GM18519 (cell line): ENCODE measurements at regions not wholly inside any gene's neighbourhood (a gene's known extent, or its start where the extent isn't known, plus 50 kb on each side); places are given as distances from the start of the nearest gene placed in this dataset.

Experiments used
- ATAC-seq: cut with Tn5 transposase; IDR thresholded peaks from one replicate; pipeline ENCODE4 v1.9.1; 2021; ENCODE audit warnings: mild to moderate bottlenecking, moderate library complexity; ENCODE audit not compliant: unreplicated experiment, low FRiP score

DNA sequence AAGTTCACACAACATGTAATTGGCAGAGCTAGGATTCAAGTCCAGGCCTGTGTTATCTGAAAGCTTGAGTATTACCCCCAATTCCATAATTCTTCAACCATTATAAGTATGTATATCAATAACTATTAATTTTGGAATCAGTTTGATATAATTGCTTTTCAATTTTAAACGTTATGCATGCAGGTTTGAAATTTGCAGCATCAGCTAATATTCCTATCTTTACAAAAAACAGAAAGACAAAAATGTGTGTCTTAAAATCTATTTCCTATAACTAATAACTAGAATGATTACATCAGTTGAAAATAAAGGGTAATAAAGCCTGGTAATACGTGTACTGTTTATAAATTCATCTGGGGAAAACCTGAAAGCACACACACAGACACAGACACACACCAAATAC is 543.3 kb upstream of the PKDCC start:
- no peak for ATAC-seq

DNA sequence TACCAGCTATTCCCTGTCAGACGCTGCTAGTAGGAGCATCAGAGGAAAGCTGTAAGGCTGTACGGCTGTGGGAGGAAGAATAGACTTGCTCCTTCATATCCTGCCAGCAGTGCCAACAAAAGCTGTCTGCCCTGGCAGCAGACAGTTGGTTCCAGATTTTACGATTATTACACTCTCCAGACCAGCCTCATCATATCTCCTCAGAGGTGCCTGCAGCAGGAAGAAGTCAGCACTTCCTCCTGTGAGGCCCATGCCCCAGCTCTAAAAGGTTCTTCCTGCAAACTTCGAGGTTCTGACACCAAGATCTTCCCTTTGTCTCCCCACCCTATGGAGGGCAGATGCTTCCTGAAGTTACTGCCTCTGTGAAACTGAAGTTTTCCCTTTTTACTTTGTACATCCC is 537.7 kb upstream of the PKDCC start:
- ATAC-seq = no peak

DNA sequence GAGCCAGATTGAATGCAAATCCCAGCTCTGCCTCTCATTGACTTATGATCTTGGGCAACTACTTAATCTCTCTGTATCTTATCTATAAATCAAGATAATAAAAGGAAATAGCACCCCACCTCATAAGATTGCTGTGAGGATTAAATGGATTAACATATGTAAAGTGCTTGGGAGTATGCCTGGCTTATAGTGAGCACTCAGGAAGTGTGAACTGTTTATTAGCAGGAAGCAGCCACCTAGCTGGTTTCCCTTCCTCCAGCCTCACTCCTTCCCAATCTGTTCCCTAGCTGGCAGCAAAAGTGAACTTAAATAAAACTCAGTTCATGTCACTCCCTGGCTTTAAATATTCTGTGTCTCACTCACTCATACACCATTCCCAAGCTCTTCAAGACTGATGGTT is 526.6 kb upstream of the PKDCC start:
- no peak for ATAC-seq

GRCh38 chr2:41527525-41528323 is 520.1 kb upstream of the PKDCC start:
- ATAC-seq = no peak

GRCh38 chr2:41535575-41535974 is 512.2 kb upstream of the PKDCC start:
- no peak for ATAC-seq

- ATAC-seq = no peak
These were observed 507.4 kb upstream of the PKDCC start for GRCh38 chr2:41540272-41540998.

- no peak for ATAC-seq
These were observed 504.1 kb upstream of the PKDCC start for GRCh38 chr2:41543726-41544125.

DNA sequence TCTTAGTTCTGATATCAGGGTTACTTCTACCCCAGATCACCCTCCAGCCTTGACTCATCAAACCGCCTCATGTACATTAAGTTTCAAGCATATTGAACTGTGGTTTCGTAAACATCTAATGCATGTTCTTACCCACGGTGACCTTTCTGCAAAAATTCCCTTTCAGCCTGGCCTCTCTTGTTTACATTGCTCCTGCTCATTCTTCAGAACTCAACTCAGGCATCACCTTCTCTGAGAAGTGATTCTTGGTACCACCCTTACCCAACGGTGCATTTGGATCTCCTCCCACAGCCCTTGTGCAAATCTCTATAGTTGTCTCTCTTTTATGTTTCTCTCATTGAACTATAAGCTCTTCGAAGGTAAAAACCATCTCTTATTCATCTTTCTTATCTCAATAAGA is 503.1 kb upstream of the PKDCC start:
- ATAC-seq = no peak

- ATAC-seq = no peak
These were observed 501.8 kb upstream of the PKDCC start for GRCh38 chr2:41546031-41546430.

GRCh38 chr2:41568648-41569047 is 479.2 kb upstream of the PKDCC start:
- ATAC-seq = no peak

GRCh38 chr2:41572154-41572553 is 475.7 kb upstream of the PKDCC start:
- ATAC-seq = no peak

GRCh38 chr2:41576423-41576822 is 471.4 kb upstream of the PKDCC start:
- no peak for ATAC-seq

DNA sequence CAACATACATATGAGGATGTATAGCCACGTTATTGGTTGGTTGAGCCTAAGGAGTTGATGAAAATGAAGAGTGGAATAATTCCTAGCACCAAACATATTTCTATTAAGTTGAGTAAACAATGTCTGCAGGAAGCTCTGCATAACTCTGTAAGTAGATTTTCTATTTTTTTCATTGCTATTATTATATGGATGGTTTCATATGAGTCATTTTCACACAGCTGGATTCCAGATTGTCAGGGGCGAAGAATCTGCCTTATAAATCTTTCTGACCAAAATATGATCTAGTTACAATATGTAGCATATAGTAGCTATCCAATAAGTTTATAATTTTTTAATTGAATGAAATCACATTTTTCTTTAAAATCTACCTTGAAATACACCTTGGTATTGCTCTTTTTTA is 468.0 kb upstream of the PKDCC start:
- no peak for ATAC-seq

DNA sequence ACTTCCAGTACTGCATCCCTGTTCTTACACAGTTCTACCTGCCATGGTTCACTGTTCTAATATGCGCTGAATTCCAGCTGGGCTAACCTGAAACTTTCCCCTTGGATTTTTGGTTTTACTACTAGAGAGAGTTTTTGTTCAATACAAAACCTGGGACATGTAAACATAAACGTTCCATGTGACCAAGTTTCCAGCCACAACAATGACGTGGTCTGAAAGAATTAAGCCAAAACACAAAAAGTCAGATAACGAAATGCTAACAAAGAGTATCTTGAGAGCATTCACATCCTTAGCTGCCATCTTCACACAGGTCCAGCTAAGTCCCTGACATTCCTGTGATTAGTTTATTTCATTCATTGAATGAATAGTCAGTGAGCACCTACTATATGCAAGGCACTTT is 467.0 kb upstream of the PKDCC start:
- ATAC-seq = no peak

DNA sequence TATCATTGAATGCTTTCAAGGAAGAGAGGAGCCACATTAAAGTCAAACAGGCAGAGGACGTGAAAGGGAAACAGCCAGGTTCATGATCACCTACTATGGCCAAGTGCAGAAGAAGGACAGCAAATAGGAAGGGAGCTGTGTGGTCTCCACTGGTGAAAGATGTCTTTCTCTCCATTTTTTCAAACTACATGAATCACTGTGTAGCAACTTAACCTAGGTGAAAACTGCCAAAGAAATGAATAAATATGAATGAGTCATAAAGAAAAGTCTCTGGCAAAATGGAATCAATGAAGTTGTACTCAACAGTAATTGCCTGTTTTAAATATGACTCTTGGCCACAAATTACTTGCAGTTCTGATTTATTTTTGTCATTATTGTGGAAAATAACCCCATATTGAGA is 452.6 kb upstream of the PKDCC start:
- ATAC-seq = no peak

- ATAC-seq = no peak
These were observed 450.1 kb upstream of the PKDCC start for GRCh38 chr2:41597680-41598079.

DNA sequence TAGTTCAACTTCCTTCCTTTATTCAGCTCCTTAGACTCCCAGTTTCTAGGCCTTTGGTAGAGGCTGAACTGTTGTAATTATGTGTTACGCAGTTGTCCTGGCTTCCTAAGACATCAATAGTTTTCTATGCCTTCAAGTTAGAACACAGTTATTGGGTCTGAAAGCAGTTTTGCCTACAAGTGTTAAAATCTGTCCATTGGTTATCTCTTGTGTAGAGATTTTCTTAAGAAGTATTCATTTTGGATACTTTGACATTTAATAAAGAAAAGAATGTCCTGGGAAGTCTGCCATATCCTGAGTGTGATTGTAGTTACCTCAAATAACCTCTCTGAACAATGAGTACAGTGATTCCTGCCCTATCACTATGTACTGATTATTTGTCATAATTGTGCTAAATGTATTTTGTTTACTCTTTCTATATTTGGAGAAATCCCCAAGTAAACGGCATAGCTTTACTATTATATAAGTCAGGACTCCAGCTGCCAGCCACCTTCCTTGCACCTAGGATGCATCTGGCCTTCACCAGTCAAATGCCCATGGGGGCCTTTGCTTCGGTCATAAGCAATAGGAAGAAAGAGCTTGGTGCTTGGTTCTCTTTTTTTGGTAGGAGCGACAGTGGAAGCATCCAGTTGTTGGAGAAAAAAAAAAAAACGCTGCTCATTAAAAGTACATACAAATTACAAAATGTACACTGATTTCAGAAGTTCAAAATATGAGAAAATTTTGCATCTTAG is 449.5 kb upstream of the PKDCC start:
- ATAC-seq = no peak

DNA sequence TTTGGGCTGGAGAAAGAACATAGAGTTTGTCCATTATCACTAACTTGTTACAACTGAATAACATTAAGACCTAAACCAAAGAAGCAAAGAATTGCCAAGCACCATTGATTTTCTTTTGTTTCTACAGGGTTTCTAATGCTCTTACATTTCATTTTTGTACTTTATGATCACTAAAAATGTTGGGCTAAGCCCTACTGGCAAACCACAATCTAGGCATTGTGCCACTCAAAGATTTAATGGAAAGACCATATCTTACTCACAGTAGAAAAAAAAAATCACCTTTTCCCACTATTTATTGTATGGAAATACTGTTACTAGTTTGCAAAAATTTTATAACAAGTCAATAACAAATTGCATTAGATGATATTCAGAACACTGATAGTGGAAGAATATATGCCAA is 447.4 kb upstream of the PKDCC start:
- no peak for ATAC-seq

- ATAC-seq = no peak
These were observed 445.5 kb upstream of the PKDCC start for GRCh38 chr2:41602341-41602740.

GRCh38 chr2:41605311-41605710 is 442.5 kb upstream of the PKDCC start:
- ATAC-seq = no peak

DNA sequence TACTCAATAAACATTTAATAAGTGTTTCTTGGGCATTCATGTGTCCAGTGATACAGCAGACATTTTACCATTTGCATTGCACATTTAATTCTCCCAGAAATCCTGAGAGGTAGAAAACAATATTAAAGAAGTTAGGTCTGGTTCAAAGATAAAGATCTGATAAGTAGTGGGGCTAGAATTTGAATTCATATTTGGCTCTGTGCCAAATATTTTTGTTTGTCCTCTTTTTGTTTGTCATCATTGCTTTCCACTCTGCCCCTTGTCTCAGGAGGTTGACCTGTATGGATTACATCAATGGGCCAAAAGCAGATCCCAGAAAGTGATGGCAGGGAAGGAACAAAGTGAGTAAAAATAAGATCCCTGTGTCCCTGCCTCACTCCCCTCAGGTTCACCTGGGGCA is 441.9 kb upstream of the PKDCC start:
- ATAC-seq = no peak
